Thoracic aorta (tissue), 2 donors: ENCODE measurements at regions not wholly inside any gene's neighbourhood (a gene's known extent, or its start where the extent isn't known, plus 50 kb on each side); places are given as distances from the start of the nearest gene placed in this dataset.
"Not testable (repeated sequence)": the region's sequence is repeated elsewhere in the genome, so short reads cannot be mapped to it uniquely, and the experiment has no call there.

ENCODE experiments used
- ATAC-seq: fragments of 150-250 bp; one replicate; pipeline ENCODE4 v1.8.0; 2017; ENCODE audit warnings: low read depth; ENCODE audit not compliant: insufficient number of reproducible peaks, low FRiP score
- DNase-seq: peaks from one replicate; pipeline ENCODE4 v3.0.0-alpha.2; 2020; ENCODE audit warnings: low spot score
- H3K27ac ChIP-seq, 2 donors: fragments of 200-600 bp; sonication (generic); 1 replicate in 1 of 2; 2 replicates in 1 of 2; pipeline ENCODE4 v1.5.1; 2016; ENCODE audit warnings: mild to moderate bottlenecking in 2 of 2, moderate library complexity in 2 of 2
- H3K27me3 ChIP-seq: fragments of 200-600 bp; sonication (generic); replicated peaks from 2 replicates; pipeline ENCODE4 v1.6.0; 2016; ENCODE audit warnings: mild to moderate bottlenecking; ENCODE audit not compliant: insufficient read depth
- H3K36me3 ChIP-seq: fragments of 200-600 bp; sonication (generic); one replicate; pipeline ENCODE4 v1.5.1; 2016
- H3K4me1 ChIP-seq, 2 donors: fragments of 200-600 bp; sonication (generic); 1 replicate in 1 of 2; 2 replicates in 1 of 2; pipeline versions ENCODE4 v1.5.1 to v1.6.0; 2016; ENCODE audit warnings: low read depth in 2 of 2, mild to moderate bottlenecking in 1 of 2; ENCODE audit not compliant: control insufficient read depth in 1 of 2
- H3K4me3 ChIP-seq: fragments of 200-600 bp; sonication (generic); 2 replicates; pipeline ENCODE4 v1.5.1; 2016; ENCODE audit warnings: mild to moderate bottlenecking
- H3K9me3 ChIP-seq: fragments of 200-600 bp; sonication (generic); 2 replicates; pipeline ENCODE4 v1.5.1; 2016
- TF ChIP-seq, protein P1 (sequence below): fragments of 200-600 bp; sonication (generic); IDR thresholded peaks from one replicate; pipeline ENCODE4 v1.5.1; 2019; ENCODE audit warnings: antibody characterized with exemption

DNA sequence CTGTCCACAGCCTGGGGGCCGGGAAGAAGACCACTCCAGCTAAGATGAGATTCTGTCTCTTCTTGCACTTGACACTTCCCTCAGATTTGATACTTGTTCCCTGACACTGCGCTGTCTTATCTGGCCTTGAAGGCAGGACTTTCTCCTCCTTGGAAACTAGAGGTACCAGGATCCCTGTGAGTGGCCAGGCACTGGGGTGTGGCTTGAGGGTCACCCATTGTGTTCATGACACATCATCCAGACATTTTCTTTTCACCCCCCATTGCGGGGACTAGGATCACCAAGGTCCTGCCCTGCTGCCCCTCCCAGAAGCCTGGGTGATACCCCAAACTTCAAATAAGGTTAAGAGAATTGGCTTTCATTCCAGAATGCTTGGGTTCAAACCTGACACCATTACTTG is 103.3 kb downstream of the NDFIP1 start:
- peaks cover 10 to 14% of the 10 kb centered on the region in 2 donors for H3K4me1 ChIP-seq
- no peak for DNase-seq
- no peaks in the 10 kb centered on the region for H3K27me3 ChIP-seq
- H3K27ac ChIP-seq = no peak overlapping the region
- no peak overlapping the region for H3K4me3 ChIP-seq
- no peaks in the 10 kb centered on the region for H3K36me3 ChIP-seq
- no peaks in the 10 kb centered on the region for H3K9me3 ChIP-seq
- TF ChIP-seq, protein P1, sequence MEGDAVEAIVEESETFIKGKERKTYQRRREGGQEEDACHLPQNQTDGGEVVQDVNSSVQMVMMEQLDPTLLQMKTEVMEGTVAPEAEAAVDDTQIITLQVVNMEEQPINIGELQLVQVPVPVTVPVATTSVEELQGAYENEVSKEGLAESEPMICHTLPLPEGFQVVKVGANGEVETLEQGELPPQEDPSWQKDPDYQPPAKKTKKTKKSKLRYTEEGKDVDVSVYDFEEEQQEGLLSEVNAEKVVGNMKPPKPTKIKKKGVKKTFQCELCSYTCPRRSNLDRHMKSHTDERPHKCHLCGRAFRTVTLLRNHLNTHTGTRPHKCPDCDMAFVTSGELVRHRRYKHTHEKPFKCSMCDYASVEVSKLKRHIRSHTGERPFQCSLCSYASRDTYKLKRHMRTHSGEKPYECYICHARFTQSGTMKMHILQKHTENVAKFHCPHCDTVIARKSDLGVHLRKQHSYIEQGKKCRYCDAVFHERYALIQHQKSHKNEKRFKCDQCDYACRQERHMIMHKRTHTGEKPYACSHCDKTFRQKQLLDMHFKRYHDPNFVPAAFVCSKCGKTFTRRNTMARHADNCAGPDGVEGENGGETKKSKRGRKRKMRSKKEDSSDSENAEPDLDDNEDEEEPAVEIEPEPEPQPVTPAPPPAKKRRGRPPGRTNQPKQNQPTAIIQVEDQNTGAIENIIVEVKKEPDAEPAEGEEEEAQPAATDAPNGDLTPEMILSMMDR = no peak
- no peak for ATAC-seq

DNA sequence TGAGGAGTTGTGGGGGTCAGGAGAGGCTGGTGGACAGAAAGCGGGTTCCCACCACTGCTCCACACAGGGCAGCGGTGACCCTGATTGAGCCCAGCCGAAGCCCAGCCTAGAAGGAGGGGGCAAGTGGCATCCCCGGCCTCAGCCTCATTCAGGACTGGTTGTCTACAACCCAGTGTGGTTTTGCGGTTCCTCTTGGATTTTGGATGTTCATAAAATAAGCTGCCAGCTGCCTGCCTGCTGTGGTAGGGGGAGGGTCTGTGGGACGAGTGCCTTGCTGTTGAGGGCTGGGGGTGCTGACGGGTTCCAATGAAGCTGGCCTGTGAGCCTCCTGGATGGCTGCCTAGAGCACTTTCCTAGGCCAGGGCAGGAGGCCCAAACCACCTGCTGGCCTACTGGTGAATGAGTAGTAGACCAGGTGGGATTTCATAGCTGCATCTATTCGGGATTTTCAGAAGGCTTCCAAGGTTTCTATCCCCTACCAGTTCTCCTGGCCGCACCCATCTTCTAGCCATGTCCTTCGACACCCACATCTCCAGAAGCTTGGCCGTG is 102.4 kb downstream of the NDFIP1 start:
- no peak overlapping the region for H3K4me3 ChIP-seq
- TF ChIP-seq, protein P1 = no peak
- no peaks in the 10 kb centered on the region for H3K9me3 ChIP-seq
- no peaks in the 10 kb centered on the region for H3K36me3 ChIP-seq
- ATAC-seq (no peak), DNase-seq (no peak)
- no peak overlapping the region for H3K27ac ChIP-seq
- no peaks in the 10 kb centered on the region for H3K27me3 ChIP-seq
- H3K4me1 ChIP-seq = peaks cover 6 to 7% of the 10 kb centered on the region in 2 donors

DNA sequence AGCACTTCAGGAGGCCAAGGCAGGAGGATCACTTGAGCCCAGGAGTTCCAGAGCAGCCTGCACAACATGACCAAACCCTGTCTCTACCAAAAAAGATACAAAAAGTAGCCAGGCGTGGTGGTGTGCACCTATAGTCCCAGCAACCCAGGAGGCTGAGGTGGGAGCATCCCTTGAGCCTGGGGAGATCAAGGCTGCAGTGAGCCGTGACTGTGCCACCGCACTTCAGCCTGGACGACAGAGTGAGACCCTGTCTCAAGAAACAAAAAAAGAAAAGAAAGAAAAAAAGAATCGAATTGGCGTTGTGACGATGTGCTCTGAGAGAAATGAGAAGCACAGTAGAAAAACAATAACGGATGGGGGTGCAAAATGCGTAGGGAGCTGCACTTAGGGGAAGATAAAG is 101.4 kb downstream of the NDFIP1 start:
- Histone ChIP-seq H3K27me3 (no peaks in the 10 kb centered on the region), H3K4me3 (no peak overlapping the region), H3K9me3 (no peaks in the 10 kb centered on the region), H3K36me3 (no peaks in the 10 kb centered on the region), H3K27ac (no peak overlapping the region), H3K4me1 (no peaks in the 10 kb centered on the region)
- TF ChIP-seq, protein P1 = no peak
- DNase-seq (no peak), ATAC-seq (no peak)

DNA sequence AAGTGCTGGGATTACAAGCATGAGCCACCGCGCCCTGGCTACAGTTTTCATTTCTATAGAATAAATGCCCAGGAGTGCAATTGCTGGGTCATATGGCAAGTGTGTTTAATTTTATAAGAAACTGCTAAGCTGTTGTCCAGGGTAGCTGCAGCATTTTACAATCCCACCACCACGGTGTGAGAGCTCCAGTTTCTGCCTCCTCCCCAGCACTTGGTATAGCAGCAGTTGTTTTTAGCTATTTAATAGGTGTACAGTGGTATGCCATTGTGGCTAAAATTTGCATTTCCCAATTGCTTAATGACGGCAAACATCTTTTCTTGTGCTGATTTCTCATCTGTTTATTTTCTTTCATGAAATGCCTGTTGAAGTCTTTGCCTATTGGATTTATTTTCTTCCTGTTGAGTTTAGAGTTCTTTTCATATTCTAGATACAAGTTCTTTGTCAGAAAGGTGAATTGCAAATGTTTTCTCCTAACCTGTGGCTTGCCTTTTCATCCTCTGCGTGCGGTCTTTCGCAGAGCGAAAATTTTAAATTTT is 100.3 kb downstream of the NDFIP1 start:
- Histone ChIP-seq H3K9me3 (no peaks in the 10 kb centered on the region), H3K4me3 (no peak overlapping the region), H3K27me3 (no peaks in the 10 kb centered on the region), H3K4me1 (no peaks in the 10 kb centered on the region), H3K27ac (no peak overlapping the region), H3K36me3 (no peaks in the 10 kb centered on the region)
- TF ChIP-seq, protein P1 = no peak
- no peak for DNase-seq
- ATAC-seq = no peak

DNA sequence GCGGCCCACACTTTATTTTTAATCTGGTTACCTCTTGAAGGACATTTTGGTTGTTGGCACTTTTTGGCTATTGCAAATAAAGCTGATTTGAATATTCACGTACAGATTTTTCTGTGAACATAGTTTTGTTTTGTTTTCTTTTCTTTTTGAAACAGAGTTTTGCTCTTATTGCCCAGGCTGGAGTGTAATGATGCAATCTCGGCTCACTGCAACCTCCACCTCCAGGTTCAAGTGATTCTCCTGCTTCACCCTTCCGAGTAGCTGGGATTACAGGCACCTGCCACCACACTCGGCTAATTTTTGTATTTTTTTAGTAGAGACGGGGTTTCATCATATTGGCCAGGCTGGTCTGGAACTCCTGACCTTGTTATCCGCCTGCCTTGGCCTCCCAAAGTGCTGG is 99.7 kb downstream of the NDFIP1 start:
- not testable (repeated sequence) for H3K27me3 ChIP-seq, H3K36me3 ChIP-seq, H3K4me1 ChIP-seq, H3K9me3 ChIP-seq, H3K27ac ChIP-seq, DNase-seq, H3K4me3 ChIP-seq, ATAC-seq

GRCh38 chr5:142206801-142207200 is 98.2 kb downstream of the NDFIP1 start:
- TF ChIP-seq, protein P1 = no peak
- no peaks in the 10 kb centered on the region for H3K4me1 ChIP-seq
- H3K36me3 ChIP-seq = no peaks in the 10 kb centered on the region
- DNase-seq (no peak), ATAC-seq (no peak)
- H3K9me3 ChIP-seq = no peaks in the 10 kb centered on the region
- no peaks in the 10 kb centered on the region for H3K27me3 ChIP-seq
- no peak overlapping the region for H3K27ac ChIP-seq
- no peak overlapping the region for H3K4me3 ChIP-seq
